ENCODE measurements at regions not wholly inside any gene's neighbourhood (a gene's known extent, or its start where the extent isn't known, plus 50 kb on each side); places are given as distances from the start of the nearest gene placed in this dataset.
A peak's percentile ranks its signal among the peaks of the same experiment; 100 is the strongest.

DNA sequence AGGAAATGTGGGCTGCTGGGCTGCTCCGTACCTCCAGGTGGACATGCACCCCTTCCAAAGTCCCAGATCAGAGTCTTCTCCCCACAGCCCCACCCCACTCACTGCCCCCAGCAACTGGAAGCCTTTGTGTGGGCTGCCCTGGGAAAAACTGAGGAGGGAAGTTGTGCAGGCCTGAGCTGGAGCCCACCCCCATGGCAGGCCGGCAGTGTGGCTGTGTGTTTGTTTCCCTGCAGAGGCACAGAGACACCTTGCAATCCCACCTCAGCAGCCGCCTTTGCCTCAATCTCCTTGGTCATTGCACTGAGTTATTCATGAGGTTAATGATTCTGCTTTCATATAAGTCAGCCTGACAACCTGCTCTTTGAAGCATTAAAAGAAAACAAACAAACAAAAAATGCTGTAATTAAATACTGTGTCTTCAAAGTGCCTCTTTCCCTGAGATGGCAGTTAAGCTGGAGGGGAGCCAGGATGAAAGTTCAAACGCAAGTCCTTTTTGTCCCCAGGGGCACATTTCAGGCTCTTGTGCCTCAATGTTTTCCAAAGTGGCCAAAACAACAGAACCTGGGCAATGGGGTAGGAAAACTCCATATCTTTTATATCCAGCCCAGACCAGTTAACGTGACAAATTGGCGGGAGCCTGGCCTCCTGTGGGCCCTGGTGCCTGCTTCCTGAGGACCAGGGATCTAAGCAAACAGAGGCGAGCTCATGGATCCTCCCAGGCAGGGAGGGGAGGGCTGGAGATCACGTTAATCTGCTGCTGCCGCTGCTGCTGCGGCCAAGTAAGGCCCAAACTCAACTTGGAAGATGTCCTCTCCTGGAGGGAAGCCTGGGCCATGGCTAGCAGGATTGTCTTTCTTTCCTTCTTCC lies 51.9 kb upstream of the TSPAN11 start:
- no peak overlapping the region for H3K27ac ChIP-seq
- TF ChIP-seq, protein P1, sequence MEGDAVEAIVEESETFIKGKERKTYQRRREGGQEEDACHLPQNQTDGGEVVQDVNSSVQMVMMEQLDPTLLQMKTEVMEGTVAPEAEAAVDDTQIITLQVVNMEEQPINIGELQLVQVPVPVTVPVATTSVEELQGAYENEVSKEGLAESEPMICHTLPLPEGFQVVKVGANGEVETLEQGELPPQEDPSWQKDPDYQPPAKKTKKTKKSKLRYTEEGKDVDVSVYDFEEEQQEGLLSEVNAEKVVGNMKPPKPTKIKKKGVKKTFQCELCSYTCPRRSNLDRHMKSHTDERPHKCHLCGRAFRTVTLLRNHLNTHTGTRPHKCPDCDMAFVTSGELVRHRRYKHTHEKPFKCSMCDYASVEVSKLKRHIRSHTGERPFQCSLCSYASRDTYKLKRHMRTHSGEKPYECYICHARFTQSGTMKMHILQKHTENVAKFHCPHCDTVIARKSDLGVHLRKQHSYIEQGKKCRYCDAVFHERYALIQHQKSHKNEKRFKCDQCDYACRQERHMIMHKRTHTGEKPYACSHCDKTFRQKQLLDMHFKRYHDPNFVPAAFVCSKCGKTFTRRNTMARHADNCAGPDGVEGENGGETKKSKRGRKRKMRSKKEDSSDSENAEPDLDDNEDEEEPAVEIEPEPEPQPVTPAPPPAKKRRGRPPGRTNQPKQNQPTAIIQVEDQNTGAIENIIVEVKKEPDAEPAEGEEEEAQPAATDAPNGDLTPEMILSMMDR (IDR thresholded peaks at IDR 0.05), result no peak
- H3K36me3 ChIP-seq (ENCODE audit: insufficient read depth in 1 of 2, low read depth in 1 of 2), result no peaks in the 10 kb centered on the region
- H3K4me3 ChIP-seq, result no peak overlapping the region
- H3K4me1 ChIP-seq, result no peaks in the 10 kb centered on the region
- peak in 1 of 2 donors; percentile 23 for DNase-seq
- intact Hi-C loops (cut with DNase I), result no loop called here
- H3K9me3 ChIP-seq, result no peaks in the 10 kb centered on the region
- H3K27me3 ChIP-seq (ENCODE audit: insufficient read depth in 3 of 3, low read length in 2 of 3), result peaks cover 0 to 5% (median 4%) of the 10 kb centered on the region in 3 donors
- WGBS, 3 donors, result 35 to 46% (median 41%) methylated on average over 10 of the region's 10 CpGs
- no peak for ATAC-seq

DNA sequence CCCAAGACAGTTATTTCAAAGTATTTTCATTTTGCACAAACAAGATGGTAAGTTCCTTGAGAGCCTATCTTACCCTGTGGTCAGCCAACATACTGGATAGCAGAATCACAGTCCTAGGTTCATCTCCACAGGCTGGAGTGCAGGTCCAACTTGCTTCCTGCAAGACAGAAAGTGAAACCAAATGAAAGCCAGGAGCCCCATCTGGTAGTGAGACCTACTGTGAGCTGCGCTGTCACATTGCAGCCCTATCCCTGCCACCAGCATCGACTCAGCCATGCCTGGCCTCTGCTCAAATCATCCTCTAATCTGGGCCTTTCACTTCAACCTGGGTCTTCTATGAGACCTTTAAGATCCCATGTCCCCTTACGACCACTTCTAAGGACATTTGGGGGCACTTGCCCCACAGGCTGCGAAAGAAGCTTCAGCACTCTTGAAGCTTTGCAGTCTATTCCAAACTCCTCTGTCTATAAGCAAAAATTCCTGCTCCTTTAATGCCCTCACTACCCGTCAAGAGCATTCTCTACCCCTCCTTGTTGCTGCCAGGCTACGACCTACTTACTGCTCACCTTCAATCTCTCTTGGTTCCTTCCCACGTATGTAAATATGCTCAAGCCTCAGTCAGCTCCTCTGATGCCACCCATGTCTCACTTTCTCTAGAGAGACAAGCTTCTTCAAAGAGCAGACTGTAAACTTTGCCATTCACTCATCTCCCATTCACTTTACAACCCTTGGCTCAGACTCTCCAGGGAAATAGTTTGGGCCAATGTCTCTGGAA lies 55.9 kb upstream of the TSPAN11 start:
- DNase-seq, result no peak
- Histone ChIP-seq H3K27ac (no peak overlapping the region), H3K36me3 (ENCODE audit: insufficient read depth in 1 of 2, low read depth in 1 of 2) (no peaks in the 10 kb centered on the region), H3K27me3 (ENCODE audit: insufficient read depth in 3 of 3, low read length in 2 of 3) (no peaks in the 10 kb centered on the region), H3K4me3 (no peak overlapping the region), H3K9me3 (no peaks in the 10 kb centered on the region), H3K4me1 (no peaks in the 10 kb centered on the region)
- TF ChIP-seq, protein P1 (IDR thresholded peaks at IDR 0.05), result no peak
- intact Hi-C loops (cut with DNase I), result no loop called here
- WGBS, 3 donors, result 88 to 91% (median 88%) methylated on average over 7 of the region's 7 CpGs
- ATAC-seq, result no peak

DNA sequence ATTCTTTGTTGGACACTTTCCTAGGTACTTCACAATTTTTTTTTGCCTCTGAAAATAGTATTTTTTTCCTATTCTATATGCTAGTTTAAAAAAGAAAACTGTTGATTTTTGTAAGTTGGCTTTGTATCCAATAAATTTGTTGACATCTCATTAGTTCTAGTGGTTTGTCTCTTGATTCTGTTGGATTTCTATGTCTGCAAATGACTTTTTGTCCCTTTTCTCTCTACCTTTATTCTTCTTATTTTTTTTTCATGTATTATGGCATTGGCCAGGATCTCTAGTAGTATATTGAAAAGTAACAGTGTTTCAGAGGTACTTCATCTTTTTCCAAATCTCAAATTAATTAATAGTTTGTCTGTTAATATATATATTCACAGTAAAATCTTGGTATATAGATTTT lies 59.1 kb upstream of the TSPAN11 start:
- H3K4me1 ChIP-seq, result no peaks in the 10 kb centered on the region
- DNase-seq, result no peak
- H3K9me3 ChIP-seq, result no peaks in the 10 kb centered on the region
- intact Hi-C loops (cut with DNase I), result no loop called here
- H3K27me3 ChIP-seq (ENCODE audit: insufficient read depth in 3 of 3, low read length in 2 of 3), result peaks cover 0 to 11% (median 0%) of the 10 kb centered on the region in 3 donors
- no peaks in the 10 kb centered on the region for H3K36me3 ChIP-seq (ENCODE audit: insufficient read depth in 1 of 2, low read depth in 1 of 2)
- no peak for ATAC-seq
- H3K27ac ChIP-seq, result no peak overlapping the region
- TF ChIP-seq, protein P1 (IDR thresholded peaks at IDR 0.05), result no peak
- no peak overlapping the region for H3K4me3 ChIP-seq

DNA sequence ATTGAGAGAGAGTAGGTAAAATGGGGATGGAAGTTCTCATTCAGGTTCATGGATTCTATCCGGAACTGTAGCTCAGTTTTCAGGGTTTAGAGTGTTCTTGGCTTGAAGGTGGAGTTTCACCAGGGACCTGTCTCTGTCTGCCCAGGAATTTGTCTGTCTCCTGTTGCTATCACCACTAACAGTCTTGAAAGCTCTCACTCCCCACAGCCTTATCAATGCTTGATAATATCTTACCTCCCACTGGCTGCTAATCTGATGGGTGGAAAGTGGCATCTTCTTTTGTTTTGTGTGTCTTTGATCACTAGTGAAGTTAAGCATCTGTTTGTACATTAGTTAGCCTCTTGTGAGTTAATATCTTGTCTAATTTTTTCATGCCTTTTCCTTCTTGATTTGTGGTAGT lies 60.3 kb upstream of the TSPAN11 start:
- no peak for ATAC-seq
- H3K4me3 ChIP-seq, result no peak overlapping the region
- no peak overlapping the region for H3K27ac ChIP-seq
- no peaks in the 10 kb centered on the region for H3K9me3 ChIP-seq
- no peaks in the 10 kb centered on the region for H3K4me1 ChIP-seq
- intact Hi-C loops (cut with DNase I), result no loop called here
- DNase-seq, result no peak
- H3K36me3 ChIP-seq (ENCODE audit: insufficient read depth in 1 of 2, low read depth in 1 of 2), result no peaks in the 10 kb centered on the region
- H3K27me3 ChIP-seq (ENCODE audit: insufficient read depth in 3 of 3, low read length in 2 of 3), result peaks cover 0 to 11% (median 0%) of the 10 kb centered on the region in 3 donors
- WGBS, 3 donors, result 86 to 100% (median 90%) methylated on average over 1 of the region's 1 CpG
- TF ChIP-seq, protein P1 (IDR thresholded peaks at IDR 0.05), result no peak

Measured in psoas muscle (tissue), 7 donors.